ENCODE measurements at regions not wholly inside any gene's neighbourhood (a gene's known extent, or its start where the extent isn't known, plus 50 kb on each side); places are given as distances from the start of the nearest gene placed in this dataset.

DNA sequence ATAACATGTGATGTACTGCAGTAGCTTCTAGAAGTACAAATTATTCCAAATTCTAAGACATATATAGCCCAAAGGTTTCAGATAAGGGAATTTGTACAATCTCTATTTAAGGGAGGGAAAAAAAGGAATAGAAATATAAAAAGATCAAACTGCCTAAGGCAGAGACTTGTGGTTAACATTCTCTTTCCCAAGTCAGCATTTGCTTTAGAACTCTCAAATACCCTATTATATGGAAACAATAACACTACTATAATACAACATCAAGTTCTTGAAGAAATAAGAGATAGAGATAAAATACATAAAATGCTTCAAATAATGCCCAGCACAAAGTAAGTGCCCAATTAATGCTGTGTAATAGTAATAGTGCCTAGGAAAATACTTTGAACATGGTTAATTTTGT, 123.1 kb downstream of the CRPPA start:
- H3K4me1 ChIP-seq, result no peaks in the 10 kb centered on the region
- no peaks in the 10 kb centered on the region for H3K36me3 ChIP-seq
- no peak for DNase-seq
- TF ChIP-seq CTCF (IDR thresholded peaks at IDR 0.05), result no peak
- no peak for TF ChIP-seq POLR2A (IDR thresholded peaks at IDR 0.05)
- H3K27me3 ChIP-seq, result no peaks in the 10 kb centered on the region
- intact Hi-C loops (cut with DNase I), result no loop called here
- H3K9me3 ChIP-seq, result no peaks in the 10 kb centered on the region
- no peak overlapping the region for H3K4me3 ChIP-seq (replicated peaks in 1 of 3)
- H3K27ac ChIP-seq, result no peak overlapping the region

DNA sequence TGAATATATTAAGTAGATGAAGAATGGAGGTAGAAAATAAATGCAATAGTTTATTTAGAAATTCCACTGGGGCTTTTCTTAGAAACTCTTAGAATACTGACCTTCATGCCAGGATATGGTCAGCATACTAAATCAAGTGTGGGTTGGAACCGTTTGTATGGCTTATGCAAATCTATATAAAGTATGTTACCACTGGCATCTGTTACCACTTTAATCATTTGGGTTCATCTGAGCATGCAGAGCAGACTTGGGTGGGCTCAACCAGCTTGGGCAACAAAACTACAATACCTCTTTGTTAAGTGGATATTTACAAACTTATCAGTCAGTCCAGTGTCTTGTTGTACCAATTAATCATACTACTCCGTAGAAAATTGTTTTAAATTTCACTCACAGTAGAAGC, 125.8 kb downstream of the CRPPA start:
- no peaks in the 10 kb centered on the region for H3K36me3 ChIP-seq
- no peak for DNase-seq
- no peaks in the 10 kb centered on the region for H3K4me1 ChIP-seq
- no peaks in the 10 kb centered on the region for H3K9me3 ChIP-seq
- intact Hi-C loops (cut with DNase I), result no loop called here
- H3K4me3 ChIP-seq (replicated peaks in 1 of 3), result no peak overlapping the region
- no peak overlapping the region for H3K27ac ChIP-seq
- TF ChIP-seq CTCF (IDR thresholded peaks at IDR 0.05) (no peak), POLR2A (IDR thresholded peaks at IDR 0.05) (no peak)
- H3K27me3 ChIP-seq, result no peaks in the 10 kb centered on the region
- 62 to 63% methylated on average over 2 of the region's 2 CpGs for WGBS, 2 donors

DNA sequence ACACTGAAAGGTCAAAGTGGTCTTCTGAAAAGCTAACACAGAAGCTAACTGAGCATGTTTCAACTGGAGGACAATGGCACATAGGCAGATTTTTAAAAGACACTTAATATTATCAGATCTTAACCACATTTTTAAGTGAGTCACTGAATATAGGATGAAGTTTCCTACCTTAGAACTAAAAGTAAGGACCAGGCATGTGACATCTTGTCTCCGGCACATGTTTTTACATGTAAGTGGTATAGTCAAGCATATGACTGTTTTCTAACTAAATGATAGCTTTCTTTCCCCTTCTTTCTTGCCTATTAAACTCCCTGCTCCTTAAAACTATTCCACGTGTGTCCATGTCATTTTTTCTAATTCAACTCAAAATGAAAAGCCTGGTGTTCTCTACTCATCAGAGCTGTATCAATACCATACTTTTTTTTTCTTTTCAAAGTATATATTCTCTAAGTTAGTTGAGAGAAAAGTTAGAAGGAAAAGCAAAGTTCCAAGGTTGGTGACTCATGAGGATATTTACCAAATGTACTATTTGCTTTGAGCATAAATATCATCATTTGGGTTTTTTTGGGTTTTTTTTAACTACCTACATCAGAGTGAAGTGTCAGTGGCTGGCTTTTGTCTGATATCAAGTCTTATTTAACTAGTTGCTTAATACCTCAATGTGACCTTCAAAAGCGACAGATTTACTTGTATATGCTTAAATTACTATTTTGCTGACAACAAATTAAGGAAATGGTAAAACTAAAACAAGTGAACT, 127.5 kb downstream of the CRPPA start:
- no peak for DNase-seq
- TF ChIP-seq POLR2A (IDR thresholded peaks at IDR 0.05) (no peak), CTCF (IDR thresholded peaks at IDR 0.05) (no peak)
- intact Hi-C loops (cut with DNase I), result no loop called here
- Histone ChIP-seq H3K27me3 (no peaks in the 10 kb centered on the region), H3K27ac (no peak overlapping the region), H3K9me3 (no peaks in the 10 kb centered on the region), H3K4me1 (no peaks in the 10 kb centered on the region), H3K4me3 (replicated peaks in 1 of 3) (no peak overlapping the region), H3K36me3 (no peaks in the 10 kb centered on the region)
- WGBS, 2 donors, result 91% methylated on average over 3 of the region's 3 CpGs

- no peak for DNase-seq
- H3K4me3 ChIP-seq (replicated peaks in 1 of 3), result no peak overlapping the region
- no peaks in the 10 kb centered on the region for H3K4me1 ChIP-seq
- WGBS, 2 donors, result 76 to 80% methylated on average over 4 of the region's 4 CpGs
- no peak overlapping the region for H3K27ac ChIP-seq
- H3K27me3 ChIP-seq, result no peaks in the 10 kb centered on the region
- intact Hi-C loops (cut with DNase I), result no loop called here
- H3K36me3 ChIP-seq, result no peaks in the 10 kb centered on the region
- TF ChIP-seq POLR2A (IDR thresholded peaks at IDR 0.05) (no peak), CTCF (IDR thresholded peaks at IDR 0.05) (no peak)
- no peaks in the 10 kb centered on the region for H3K9me3 ChIP-seq
Observed at GRCh38 chr7:16284581-16284980, 136.8 kb downstream of the CRPPA start.

DNA sequence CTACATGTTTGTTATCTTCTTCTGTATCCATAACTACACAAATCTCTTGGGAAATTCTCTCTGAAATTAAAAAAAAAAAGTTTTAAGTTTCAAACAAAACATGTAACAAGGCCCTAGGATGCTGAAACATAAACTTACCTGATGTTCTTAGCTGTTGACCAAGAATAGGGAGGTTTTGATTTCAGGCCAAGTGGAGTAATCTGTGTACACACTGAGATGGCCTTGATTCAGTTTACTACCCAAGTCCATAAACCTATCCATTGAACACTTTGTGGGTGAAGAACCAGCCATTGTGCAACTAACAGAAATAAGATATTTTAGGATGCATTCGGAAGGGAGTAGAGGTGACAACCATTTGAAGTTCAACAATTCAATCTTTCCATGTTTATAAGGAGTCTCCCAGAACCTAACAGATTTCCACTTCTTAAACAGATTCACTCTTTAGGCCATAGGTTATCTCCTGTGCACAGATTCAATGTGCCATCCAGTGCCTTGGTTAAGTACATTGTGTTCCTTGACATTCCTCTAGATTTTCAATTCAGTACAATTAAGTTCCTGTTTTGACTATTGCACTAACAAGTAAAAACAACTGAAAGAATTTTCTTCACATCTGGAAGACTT, 143.1 kb downstream of the CRPPA start:
- Histone ChIP-seq H3K9me3 (no peaks in the 10 kb centered on the region), H3K4me1 (no peaks in the 10 kb centered on the region), H3K27ac (no peak overlapping the region), H3K27me3 (no peaks in the 10 kb centered on the region), H3K4me3 (replicated peaks in 1 of 3) (no peak overlapping the region), H3K36me3 (no peaks in the 10 kb centered on the region)
- 91 to 100% methylated on average over 1 of the region's 1 CpG for WGBS, 2 donors
- DNase-seq, result no peak
- no peak for TF ChIP-seq CTCF (IDR thresholded peaks at IDR 0.05)
- TF ChIP-seq POLR2A (IDR thresholded peaks at IDR 0.05), result no peak
- intact Hi-C loops (cut with DNase I), result no loop called here

All from thyroid gland (tissue), 4 donors.